ENCODE measurements at regions not wholly inside any gene's neighbourhood (a gene's known extent, or its start where the extent isn't known, plus 50 kb on each side); places are given as distances from the start of the nearest gene placed in this dataset.

GRCh38 chr13:22152751-22153150, 481.9 kb downstream of the FGF9 start:
- H3K27me3 ChIP-seq (ENCODE audit: control insufficient read depth, insufficient read depth, low read length): no peaks in the 10 kb centered on the region
- no peak overlapping the region for H3K4me3 ChIP-seq (ENCODE audit: low read depth in 2 of 2, low read length in 2 of 2)
- H3K4me1 ChIP-seq (ENCODE audit: control insufficient read depth, insufficient read depth, low read length): no peaks in the 10 kb centered on the region
- H3K9me3 ChIP-seq (ENCODE audit: control insufficient read depth, insufficient read depth, low read depth, low read length): no peaks in the 10 kb centered on the region
- in situ Hi-C loops (cut with HindIII; ENCODE audit: low pct_unique_long_range_greater_than_20kb, low sequenced_read_pairs): no loop called here
- no peak for DNase-seq (ENCODE audit: low read depth, low spot score)
- no peaks in the 10 kb centered on the region for H3K36me3 ChIP-seq (ENCODE audit: control insufficient read depth, insufficient read depth, low read length)
- TF ChIP-seq POLR2AphosphoS5 (IDR thresholded peaks at IDR 0.05; ENCODE audit: low read depth, low read length): no peak
- no peak for TF ChIP-seq SIN3A (IDR thresholded peaks at IDR 0.05; ENCODE audit: borderline replicate concordance, insufficient read depth, low read depth, low read length)
- no peak for TF ChIP-seq TCF7L2 (IDR thresholded peaks at IDR 0.05; ENCODE audit: low read depth, low read length)
- no peak for TF ChIP-seq CTCF (IDR thresholded peaks at IDR 0.05)
- TF ChIP-seq REST (IDR thresholded peaks at IDR 0.05; ENCODE audit: insufficient read depth in 1 of 2, low read depth in 2 of 2, low read length in 1 of 2): no peak
- intact Hi-C loops (cut with micrococcal nuclease; ENCODE audit: unreplicated experiment): no loop called here
- ChIA-PET POLR2A (no interaction called here), CTCF (no interaction called here)
- BruUV-seq (replicated peaks): no TSS peak
- H3K27ac ChIP-seq (ENCODE audit: low read length): no peak overlapping the region
- ATAC-seq: no peak

DNA sequence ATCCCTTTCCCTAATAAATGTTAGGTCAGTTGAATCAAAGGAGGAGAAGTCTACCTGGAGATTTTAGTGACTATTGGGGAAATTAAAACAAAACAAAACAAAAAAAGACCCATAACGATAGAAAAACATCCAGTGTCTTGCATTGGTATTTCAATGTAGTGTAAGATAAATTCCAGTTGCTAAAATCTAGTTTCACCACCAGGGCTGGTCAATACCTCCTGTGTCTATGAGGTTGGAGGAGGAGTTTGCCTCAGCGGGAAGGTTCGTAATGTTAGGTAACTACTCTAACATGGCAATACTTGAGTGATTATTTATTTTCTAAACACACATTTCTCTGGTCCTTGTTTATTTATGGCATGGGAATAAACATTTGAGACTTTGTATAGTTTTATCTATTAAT, 483.2 kb downstream of the FGF9 start:
- ATAC-seq (no peak), DNase-seq (ENCODE audit: low read depth, low spot score) (no peak)
- H3K36me3 ChIP-seq (ENCODE audit: control insufficient read depth, insufficient read depth, low read length): no peaks in the 10 kb centered on the region
- ChIA-PET CTCF (no interaction called here), POLR2A (no interaction called here)
- H3K9me3 ChIP-seq (ENCODE audit: control insufficient read depth, insufficient read depth, low read depth, low read length): no peaks in the 10 kb centered on the region
- in situ Hi-C loops (cut with HindIII; ENCODE audit: low pct_unique_long_range_greater_than_20kb, low sequenced_read_pairs): no loop called here
- TF ChIP-seq TCF7L2 (IDR thresholded peaks at IDR 0.05; ENCODE audit: low read depth, low read length): no peak
- no peak for TF ChIP-seq REST (IDR thresholded peaks at IDR 0.05; ENCODE audit: insufficient read depth in 1 of 2, low read depth in 2 of 2, low read length in 1 of 2)
- no peak for TF ChIP-seq POLR2AphosphoS5 (IDR thresholded peaks at IDR 0.05; ENCODE audit: low read depth, low read length)
- no peak for TF ChIP-seq CTCF (IDR thresholded peaks at IDR 0.05)
- TF ChIP-seq SIN3A (IDR thresholded peaks at IDR 0.05; ENCODE audit: borderline replicate concordance, insufficient read depth, low read depth, low read length): no peak
- intact Hi-C loops (cut with micrococcal nuclease; ENCODE audit: unreplicated experiment): no loop called here
- H3K4me1 ChIP-seq (ENCODE audit: control insufficient read depth, insufficient read depth, low read length): no peaks in the 10 kb centered on the region
- H3K4me3 ChIP-seq (ENCODE audit: low read depth in 2 of 2, low read length in 2 of 2): no peak overlapping the region
- H3K27me3 ChIP-seq (ENCODE audit: control insufficient read depth, insufficient read depth, low read length): no peaks in the 10 kb centered on the region
- no TSS peak for BruUV-seq (replicated peaks)
- H3K27ac ChIP-seq (ENCODE audit: low read length): no peak overlapping the region
